WERI-Rb-1 (cell line): ENCODE measurements at regions not wholly inside any gene's neighbourhood (a gene's known extent, or its start where the extent isn't known, plus 50 kb on each side); places are given as distances from the start of the nearest gene placed in this dataset.

Source experiments
- DNase-seq: peaks from one replicate; pipeline ENCODE4 v3.0.0-alpha.2; 2020
- H3K27ac ChIP-seq: fragments of 250-450 bp; sonication (Bioruptor Pico); 2 replicates; pipeline ENCODE4 v1.5.1; 2020; ENCODE audit warnings: mild to moderate bottlenecking, moderate library complexity
- H3K27me3 ChIP-seq: fragments of 250-450 bp; sonication (Bioruptor Pico); 2 replicates; pipeline ENCODE4 v1.5.1; 2021; ENCODE audit warnings: mild to moderate bottlenecking, low read depth, moderate library complexity; ENCODE audit not compliant: insufficient read depth, severe bottlenecking
- H3K36me3 ChIP-seq: fragments of 250-450 bp; sonication (Bioruptor Pico); 2 replicates; pipeline ENCODE4 v1.5.1; 2020; ENCODE audit warnings: mild to moderate bottlenecking, moderate library complexity
- H3K4me3 ChIP-seq: 2 replicates; pipeline ENCODE4 v1.5.1; 2011; ENCODE audit warnings: low read depth, mild to moderate bottlenecking, control low read depth, low read length
- H3K9me3 ChIP-seq: fragments of 250-450 bp; sonication (Bioruptor Pico); 2 replicates; pipeline ENCODE4 v1.5.1; 2021; ENCODE audit warnings: mild to moderate bottlenecking, moderate library complexity; ENCODE audit not compliant: severe bottlenecking
- CTCF ChIP-seq: IDR thresholded peaks from 2 replicates; pipeline ENCODE4 v1.5.1; 2011; ENCODE audit warnings: low read depth, mild to moderate bottlenecking, control low read depth, inconsistent platforms, low read length

- DNase-seq, result no peak
- no peak overlapping the region for H3K27ac ChIP-seq
- no peaks in the 10 kb centered on the region for H3K36me3 ChIP-seq
- no peak overlapping the region for H3K4me3 ChIP-seq
- peaks cover 13% of the 10 kb centered on the region for H3K27me3 ChIP-seq
- no peak for TF ChIP-seq CTCF
- H3K9me3 ChIP-seq, result no peaks in the 10 kb centered on the region
These were observed 56.4 kb downstream of the CRYGS start for GRCh38 chr3:186487819-186488218.

DNA sequence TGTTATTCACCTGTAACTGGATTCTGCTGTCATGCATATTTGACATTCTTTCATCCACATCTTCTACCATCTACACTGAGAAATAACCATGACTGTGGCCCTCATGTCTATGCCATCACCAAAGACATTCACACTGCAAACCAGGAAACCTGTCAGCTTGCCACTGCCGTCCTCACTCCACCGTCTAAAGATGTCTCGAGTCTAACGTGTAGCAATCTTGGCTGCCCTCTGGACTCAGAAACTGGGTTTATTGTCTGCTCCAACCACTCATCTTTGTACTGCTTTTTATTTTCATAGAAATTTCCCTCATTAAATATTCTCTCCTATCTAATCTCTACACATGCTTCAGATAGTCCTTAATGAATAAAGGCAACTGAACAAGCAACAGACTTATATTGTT, 57.1 kb downstream of the CRYGS start:
- no peak for TF ChIP-seq CTCF
- Histone ChIP-seq H3K27me3 (peaks cover 13% of the 10 kb centered on the region), H3K9me3 (no peaks in the 10 kb centered on the region), H3K27ac (no peak overlapping the region), H3K4me3 (no peak overlapping the region), H3K36me3 (no peaks in the 10 kb centered on the region)
- DNase-seq, result no peak

DNA sequence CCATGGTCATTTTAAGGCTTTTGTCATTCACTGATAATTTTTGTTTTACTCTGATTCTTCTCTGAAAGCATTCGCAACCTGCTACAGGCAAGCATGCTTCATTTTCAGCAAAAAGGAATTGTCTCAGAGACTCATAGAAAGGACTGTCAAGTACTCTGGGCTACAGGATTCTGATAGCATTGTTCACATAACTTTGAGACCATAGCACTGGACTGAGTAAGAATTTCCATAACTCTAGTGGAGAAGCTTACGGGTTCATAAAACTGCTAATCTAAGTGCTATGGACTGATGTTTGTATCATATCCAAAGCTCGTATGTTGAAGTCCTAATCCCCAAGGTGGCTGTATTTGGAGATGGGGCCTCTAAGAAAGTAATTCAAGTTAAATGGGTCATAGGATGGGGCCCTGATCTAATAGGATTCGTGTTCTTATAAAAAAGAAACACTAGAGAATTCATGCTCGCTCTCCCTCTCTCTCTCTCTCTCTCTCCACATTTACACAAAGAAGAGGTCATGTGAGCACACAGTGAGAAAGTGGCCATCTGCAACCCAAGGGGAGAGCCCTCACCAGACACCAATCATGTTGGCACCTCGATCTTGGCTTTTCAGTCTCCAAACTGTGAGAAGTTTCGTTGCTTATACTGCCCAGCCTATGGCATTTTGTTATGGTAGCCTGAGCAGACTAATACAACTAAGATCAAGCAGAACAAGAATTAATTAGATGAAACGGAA, 60.4 kb downstream of the CRYGS start:
- Histone ChIP-seq H3K27me3 (peaks cover 8% of the 10 kb centered on the region), H3K36me3 (no peaks in the 10 kb centered on the region), H3K9me3 (no peaks in the 10 kb centered on the region), H3K4me3 (no peak overlapping the region), H3K27ac (no peak overlapping the region)
- TF ChIP-seq CTCF, result no peak
- no peak for DNase-seq

- Histone ChIP-seq H3K27ac (no peak overlapping the region), H3K36me3 (no peaks in the 10 kb centered on the region), H3K27me3 (no peaks in the 10 kb centered on the region), H3K4me3 (no peak overlapping the region), H3K9me3 (no peaks in the 10 kb centered on the region)
- no peak for TF ChIP-seq CTCF
- no peak for DNase-seq
These were observed 62.7 kb downstream of the CRYGS start for GRCh38 chr3:186481526-186481925.

DNA sequence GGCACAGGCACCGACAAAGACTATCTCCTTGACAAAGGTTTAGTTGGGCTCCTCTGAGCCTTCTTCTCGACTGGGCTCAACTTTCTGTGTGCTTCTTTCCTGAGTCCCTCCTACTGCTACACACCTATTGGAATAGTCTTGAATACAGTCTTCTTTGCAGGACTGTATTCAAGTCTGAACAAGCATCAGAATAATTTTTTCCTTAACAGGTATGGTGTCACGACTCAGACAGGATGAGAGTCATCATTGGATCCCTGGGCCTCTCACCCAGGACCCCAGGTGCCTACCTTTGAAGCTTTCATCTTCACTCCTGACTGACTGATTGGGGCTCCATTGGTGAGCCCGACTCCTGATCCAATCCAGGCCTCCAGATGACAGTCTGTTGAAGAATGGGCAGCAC, 66.3 kb downstream of the CRYGS start:
- no peaks in the 10 kb centered on the region for H3K36me3 ChIP-seq
- H3K4me3 ChIP-seq, result no peak overlapping the region
- H3K27me3 ChIP-seq, result no peaks in the 10 kb centered on the region
- TF ChIP-seq CTCF, result no peak
- no peak for DNase-seq
- no peak overlapping the region for H3K27ac ChIP-seq
- H3K9me3 ChIP-seq, result no peaks in the 10 kb centered on the region

- Histone ChIP-seq H3K27ac (no peak overlapping the region), H3K9me3 (no peaks in the 10 kb centered on the region), H3K27me3 (no peaks in the 10 kb centered on the region), H3K36me3 (no peaks in the 10 kb centered on the region), H3K4me3 (no peak overlapping the region)
- no peak for DNase-seq
- TF ChIP-seq CTCF, result no peak
These were observed 67.1 kb downstream of the CRYGS start for GRCh38 chr3:186477033-186477432.
